ENCODE measurements at regions not wholly inside any gene's neighbourhood (a gene's known extent, or its start where the extent isn't known, plus 50 kb on each side); places are given as distances from the start of the nearest gene placed in this dataset.

DNA sequence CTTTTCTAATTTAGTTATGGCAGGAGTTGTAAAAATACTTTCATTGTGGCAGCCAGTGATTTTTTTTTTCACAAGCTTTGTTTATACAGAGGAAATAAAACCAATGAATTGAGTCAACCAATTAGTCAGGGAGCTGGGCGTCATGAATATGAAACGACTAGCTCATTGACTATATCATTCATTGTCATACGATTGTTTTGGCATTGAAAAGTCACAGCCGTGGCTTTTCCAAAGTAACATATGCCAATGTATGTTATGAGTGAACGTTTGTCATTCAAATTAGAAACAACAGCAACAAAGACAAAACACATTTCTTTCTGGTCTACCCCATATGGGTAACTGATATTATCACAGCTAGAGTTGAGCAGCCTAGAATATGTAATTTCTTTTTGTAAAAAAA lies 810.6 kb downstream of the EPHA7 start:
- DNase-seq, result no peak
- H3K27me3 ChIP-seq, result no peaks in the 10 kb centered on the region
- no peak overlapping the region for H3K4me3 ChIP-seq (replicated peaks in 1 of 3)
- no peaks in the 10 kb centered on the region for H3K36me3 ChIP-seq
- WGBS, 2 donors, result 66 to 70% methylated on average over 5 of the region's 5 CpGs
- intact Hi-C loops (cut with DNase I), result no loop called here
- no peaks in the 10 kb centered on the region for H3K9me3 ChIP-seq
- no peak overlapping the region for H3K27ac ChIP-seq
- H3K4me1 ChIP-seq, result no peaks in the 10 kb centered on the region
- TF ChIP-seq POLR2A (IDR thresholded peaks at IDR 0.05), result no peak
- TF ChIP-seq, protein P1, sequence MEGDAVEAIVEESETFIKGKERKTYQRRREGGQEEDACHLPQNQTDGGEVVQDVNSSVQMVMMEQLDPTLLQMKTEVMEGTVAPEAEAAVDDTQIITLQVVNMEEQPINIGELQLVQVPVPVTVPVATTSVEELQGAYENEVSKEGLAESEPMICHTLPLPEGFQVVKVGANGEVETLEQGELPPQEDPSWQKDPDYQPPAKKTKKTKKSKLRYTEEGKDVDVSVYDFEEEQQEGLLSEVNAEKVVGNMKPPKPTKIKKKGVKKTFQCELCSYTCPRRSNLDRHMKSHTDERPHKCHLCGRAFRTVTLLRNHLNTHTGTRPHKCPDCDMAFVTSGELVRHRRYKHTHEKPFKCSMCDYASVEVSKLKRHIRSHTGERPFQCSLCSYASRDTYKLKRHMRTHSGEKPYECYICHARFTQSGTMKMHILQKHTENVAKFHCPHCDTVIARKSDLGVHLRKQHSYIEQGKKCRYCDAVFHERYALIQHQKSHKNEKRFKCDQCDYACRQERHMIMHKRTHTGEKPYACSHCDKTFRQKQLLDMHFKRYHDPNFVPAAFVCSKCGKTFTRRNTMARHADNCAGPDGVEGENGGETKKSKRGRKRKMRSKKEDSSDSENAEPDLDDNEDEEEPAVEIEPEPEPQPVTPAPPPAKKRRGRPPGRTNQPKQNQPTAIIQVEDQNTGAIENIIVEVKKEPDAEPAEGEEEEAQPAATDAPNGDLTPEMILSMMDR (IDR thresholded peaks at IDR 0.05), result no peak

DNA sequence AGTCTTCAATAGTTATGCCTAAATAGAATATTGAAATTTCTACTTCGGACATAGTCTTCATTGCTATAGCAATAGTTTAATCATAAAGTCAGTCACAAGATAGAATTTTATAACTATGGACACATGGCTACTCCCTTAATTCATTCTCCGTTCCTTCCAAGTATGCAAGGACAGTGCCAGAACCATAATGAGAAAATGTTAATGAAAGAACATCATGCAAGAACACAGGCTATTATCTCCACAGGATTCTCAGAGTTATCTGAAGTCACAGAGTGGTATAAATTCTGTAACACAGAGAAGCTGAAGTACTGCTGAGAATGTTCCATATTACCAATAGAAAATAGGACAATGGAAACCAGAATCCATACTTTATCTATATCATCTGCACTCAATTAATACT lies 826.2 kb downstream of the EPHA7 start:
- no peaks in the 10 kb centered on the region for H3K4me1 ChIP-seq
- no peak for DNase-seq

DNA sequence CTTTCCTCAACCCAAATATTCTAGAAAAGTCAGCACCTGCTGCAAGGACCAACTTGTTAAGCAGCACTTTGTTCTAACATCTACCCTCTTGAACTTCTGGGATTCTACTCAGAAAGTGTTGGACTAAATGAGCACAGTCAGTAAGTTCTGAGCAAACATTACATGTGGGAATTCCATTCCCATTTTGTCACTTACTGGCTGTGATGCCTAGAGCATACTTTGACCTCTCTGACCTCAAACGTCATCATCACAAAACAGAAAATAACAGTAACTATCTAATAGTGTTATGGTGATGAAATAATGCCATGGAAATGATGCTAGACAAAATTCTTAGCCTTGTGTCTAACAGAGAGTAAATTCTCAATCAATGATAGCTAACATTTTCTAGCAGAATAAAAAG lies 829.4 kb downstream of the EPHA7 start:
- WGBS, 2 donors, result 45 to 56% methylated on average over 1 of the region's 1 CpG
- Histone ChIP-seq H3K9me3 (no peaks in the 10 kb centered on the region), H3K27me3 (no peaks in the 10 kb centered on the region), H3K27ac (no peak overlapping the region), H3K36me3 (no peaks in the 10 kb centered on the region), H3K4me1 (no peaks in the 10 kb centered on the region), H3K4me3 (replicated peaks in 1 of 3) (no peak overlapping the region)
- no peak for DNase-seq
- intact Hi-C loops (cut with DNase I), result no loop called here
- TF ChIP-seq, protein P1 (IDR thresholded peaks at IDR 0.05), result no peak
- no peak for TF ChIP-seq POLR2A (IDR thresholded peaks at IDR 0.05)

More for the DNA sequence above, 826.2 kb downstream of the EPHA7 start:
- no peak overlapping the region for H3K27ac ChIP-seq
- 91 to 94% methylated on average over 2 of the region's 2 CpGs for WGBS, 2 donors
- H3K9me3 ChIP-seq, result no peaks in the 10 kb centered on the region
- intact Hi-C loops (cut with DNase I), result no loop called here
- TF ChIP-seq, protein P1 (IDR thresholded peaks at IDR 0.05), result no peak
- H3K4me3 ChIP-seq (replicated peaks in 1 of 3), result no peak overlapping the region
- H3K36me3 ChIP-seq, result no peaks in the 10 kb centered on the region
- no peaks in the 10 kb centered on the region for H3K27me3 ChIP-seq

DNA sequence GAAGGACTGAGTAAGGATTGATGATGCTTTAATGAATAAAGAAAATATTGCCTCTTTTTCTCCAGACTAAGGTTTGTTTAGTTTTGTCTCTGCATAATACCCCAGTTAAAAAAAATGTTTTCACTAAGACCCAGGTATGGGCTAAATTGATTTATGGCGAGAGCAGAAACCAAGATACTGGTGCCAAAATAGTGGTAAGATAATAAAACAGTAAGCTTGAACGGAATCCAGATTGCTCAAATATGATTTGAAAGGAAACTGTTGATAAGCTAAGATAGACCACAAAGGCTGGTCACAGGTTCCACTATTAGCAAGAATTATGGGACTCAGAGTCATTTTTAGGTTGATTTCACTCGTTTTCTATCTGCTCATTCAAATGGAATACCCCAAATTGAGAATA lies 831.2 kb downstream of the EPHA7 start:
- no peak for TF ChIP-seq POLR2A (IDR thresholded peaks at IDR 0.05)
- TF ChIP-seq, protein P1 (IDR thresholded peaks at IDR 0.05), result no peak
- Histone ChIP-seq H3K36me3 (no peaks in the 10 kb centered on the region), H3K27ac (no peak overlapping the region), H3K4me1 (no peaks in the 10 kb centered on the region), H3K9me3 (no peaks in the 10 kb centered on the region), H3K27me3 (no peaks in the 10 kb centered on the region), H3K4me3 (replicated peaks in 1 of 3) (no peak overlapping the region)
- WGBS, 2 donors, result 65 to 69% methylated on average over 3 of the region's 3 CpGs
- intact Hi-C loops (cut with DNase I), result no loop called here
- DNase-seq, result no peak

DNA sequence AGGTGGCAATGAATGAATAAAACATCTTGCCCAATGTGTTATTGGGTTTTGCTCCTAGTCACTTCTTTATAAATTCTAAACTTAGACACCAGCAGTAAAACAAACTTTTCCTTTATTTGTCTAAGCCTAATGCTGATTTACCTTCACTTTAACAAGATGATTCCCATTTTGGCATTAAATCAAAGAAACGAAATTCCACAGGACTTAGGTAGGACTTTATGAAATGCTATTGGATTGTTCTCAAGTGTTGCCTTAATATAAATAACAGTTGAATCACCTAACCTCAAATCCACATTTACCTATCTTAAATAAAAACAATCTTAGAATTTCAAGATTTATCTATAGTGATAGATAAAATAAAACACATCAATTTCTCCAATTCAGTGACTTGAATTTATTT lies 831.8 kb downstream of the EPHA7 start:
- no peak for TF ChIP-seq POLR2A (IDR thresholded peaks at IDR 0.05)
- TF ChIP-seq, protein P1 (IDR thresholded peaks at IDR 0.05), result no peak
- DNase-seq, result no peak
- Histone ChIP-seq H3K4me1 (no peaks in the 10 kb centered on the region), H3K4me3 (replicated peaks in 1 of 3) (no peak overlapping the region), H3K27me3 (no peaks in the 10 kb centered on the region), H3K27ac (no peak overlapping the region), H3K9me3 (no peaks in the 10 kb centered on the region), H3K36me3 (no peaks in the 10 kb centered on the region)
- 54 to 63% methylated on average over 1 of the region's 1 CpG for WGBS, 2 donors
- intact Hi-C loops (cut with DNase I), result no loop called here

Data from thyroid gland (tissue), 4 donors.